HL-60 (cell line): ENCODE measurements at regions not wholly inside any gene's neighbourhood (a gene's known extent, or its start where the extent isn't known, plus 50 kb on each side); places are given as distances from the start of the nearest gene placed in this dataset.

Experiments used
- DNase-seq, 2 experiments: peaks; one replicate each; pipeline ENCODE4 v3.0.0-alpha.2; 2010 to 2020; ENCODE audit warnings: low read depth in 1 of 2, low spot score in 1 of 2
- H3K27ac ChIP-seq: fragments of 250-450 bp; sonication (Bioruptor Pico); replicated peaks from 2 replicates; pipeline ENCODE4 v1.5.1; 2020; ENCODE audit warnings: mild to moderate bottlenecking, moderate library complexity
- H3K27me3 ChIP-seq: fragments of 250-450 bp; sonication (Bioruptor Pico); 2 replicates; pipeline ENCODE4 v1.5.1; 2021; ENCODE audit warnings: mild to moderate bottlenecking, moderate library complexity; ENCODE audit not compliant: insufficient read depth, poor library complexity, severe bottlenecking
- H3K4me3 ChIP-seq: replicated peaks from 2 replicates; pipeline ENCODE4 v1.5.1; 2011; ENCODE audit warnings: mild to moderate bottlenecking, control low read depth, low read length; ENCODE audit not compliant: insufficient read depth
- GABPA ChIP-seq: IDR thresholded peaks from 2 replicates; pipeline ENCODE4 v1.6.1; 2012; ENCODE audit warnings: low read depth
- POLR2AphosphoS5 ChIP-seq: IDR thresholded peaks from 2 replicates; pipeline ENCODE4 v1.6.1; 2012; ENCODE audit warnings: low read depth
- SPI1 ChIP-seq: IDR thresholded peaks from 2 replicates; pipeline ENCODE4 v1.6.1; 2012; ENCODE audit warnings: low read depth, mild to moderate bottlenecking, borderline replicate concordance
- TF ChIP-seq, protein P1 (sequence below): IDR thresholded peaks from one replicate; pipeline ENCODE4 v1.5.1; 2011; ENCODE audit warnings: low read length, control low read depth, inconsistent platforms; ENCODE audit not compliant: insufficient read depth
- TF ChIP-seq, protein P2 (sequence below): IDR thresholded peaks from 2 replicates; pipeline ENCODE4 v1.6.1; 2012; ENCODE audit warnings: low read depth; ENCODE audit not compliant: insufficient replicate concordance

DNA sequence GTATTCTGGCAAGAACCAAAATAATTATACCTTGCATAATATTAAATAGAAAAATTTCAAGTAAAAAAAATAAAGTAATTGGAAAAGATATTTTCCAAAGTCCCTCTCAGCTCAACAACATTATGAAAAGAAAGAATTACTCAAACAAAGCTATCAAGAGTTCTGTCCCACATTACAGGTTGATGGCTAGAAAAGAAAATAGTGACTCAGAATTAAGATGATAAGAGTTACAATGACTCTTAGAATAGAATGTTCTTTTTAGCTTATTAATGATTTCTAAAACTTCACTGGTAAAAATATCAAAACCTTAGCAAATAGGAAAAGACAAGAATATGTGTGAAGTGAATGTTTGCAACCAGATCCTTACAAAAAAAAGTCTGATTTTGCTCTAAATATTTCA is 312.5 kb upstream of the PDGFD start:
- Histone ChIP-seq H3K27ac (no peak overlapping the region), H3K27me3 (no peaks in the 10 kb centered on the region), H3K4me3 (no peak overlapping the region)
- TF ChIP-seq, protein P1, sequence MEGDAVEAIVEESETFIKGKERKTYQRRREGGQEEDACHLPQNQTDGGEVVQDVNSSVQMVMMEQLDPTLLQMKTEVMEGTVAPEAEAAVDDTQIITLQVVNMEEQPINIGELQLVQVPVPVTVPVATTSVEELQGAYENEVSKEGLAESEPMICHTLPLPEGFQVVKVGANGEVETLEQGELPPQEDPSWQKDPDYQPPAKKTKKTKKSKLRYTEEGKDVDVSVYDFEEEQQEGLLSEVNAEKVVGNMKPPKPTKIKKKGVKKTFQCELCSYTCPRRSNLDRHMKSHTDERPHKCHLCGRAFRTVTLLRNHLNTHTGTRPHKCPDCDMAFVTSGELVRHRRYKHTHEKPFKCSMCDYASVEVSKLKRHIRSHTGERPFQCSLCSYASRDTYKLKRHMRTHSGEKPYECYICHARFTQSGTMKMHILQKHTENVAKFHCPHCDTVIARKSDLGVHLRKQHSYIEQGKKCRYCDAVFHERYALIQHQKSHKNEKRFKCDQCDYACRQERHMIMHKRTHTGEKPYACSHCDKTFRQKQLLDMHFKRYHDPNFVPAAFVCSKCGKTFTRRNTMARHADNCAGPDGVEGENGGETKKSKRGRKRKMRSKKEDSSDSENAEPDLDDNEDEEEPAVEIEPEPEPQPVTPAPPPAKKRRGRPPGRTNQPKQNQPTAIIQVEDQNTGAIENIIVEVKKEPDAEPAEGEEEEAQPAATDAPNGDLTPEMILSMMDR, result no peak
- no peak for TF ChIP-seq GABPA
- TF ChIP-seq, protein P2, sequence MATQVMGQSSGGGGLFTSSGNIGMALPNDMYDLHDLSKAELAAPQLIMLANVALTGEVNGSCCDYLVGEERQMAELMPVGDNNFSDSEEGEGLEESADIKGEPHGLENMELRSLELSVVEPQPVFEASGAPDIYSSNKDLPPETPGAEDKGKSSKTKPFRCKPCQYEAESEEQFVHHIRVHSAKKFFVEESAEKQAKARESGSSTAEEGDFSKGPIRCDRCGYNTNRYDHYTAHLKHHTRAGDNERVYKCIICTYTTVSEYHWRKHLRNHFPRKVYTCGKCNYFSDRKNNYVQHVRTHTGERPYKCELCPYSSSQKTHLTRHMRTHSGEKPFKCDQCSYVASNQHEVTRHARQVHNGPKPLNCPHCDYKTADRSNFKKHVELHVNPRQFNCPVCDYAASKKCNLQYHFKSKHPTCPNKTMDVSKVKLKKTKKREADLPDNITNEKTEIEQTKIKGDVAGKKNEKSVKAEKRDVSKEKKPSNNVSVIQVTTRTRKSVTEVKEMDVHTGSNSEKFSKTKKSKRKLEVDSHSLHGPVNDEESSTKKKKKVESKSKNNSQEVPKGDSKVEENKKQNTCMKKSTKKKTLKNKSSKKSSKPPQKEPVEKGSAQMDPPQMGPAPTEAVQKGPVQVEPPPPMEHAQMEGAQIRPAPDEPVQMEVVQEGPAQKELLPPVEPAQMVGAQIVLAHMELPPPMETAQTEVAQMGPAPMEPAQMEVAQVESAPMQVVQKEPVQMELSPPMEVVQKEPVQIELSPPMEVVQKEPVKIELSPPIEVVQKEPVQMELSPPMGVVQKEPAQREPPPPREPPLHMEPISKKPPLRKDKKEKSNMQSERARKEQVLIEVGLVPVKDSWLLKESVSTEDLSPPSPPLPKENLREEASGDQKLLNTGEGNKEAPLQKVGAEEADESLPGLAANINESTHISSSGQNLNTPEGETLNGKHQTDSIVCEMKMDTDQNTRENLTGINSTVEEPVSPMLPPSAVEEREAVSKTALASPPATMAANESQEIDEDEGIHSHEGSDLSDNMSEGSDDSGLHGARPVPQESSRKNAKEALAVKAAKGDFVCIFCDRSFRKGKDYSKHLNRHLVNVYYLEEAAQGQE, result no peak
- TF ChIP-seq SPI1, result no peak
- no peak for TF ChIP-seq POLR2AphosphoS5
- DNase-seq, result no peak

DNA sequence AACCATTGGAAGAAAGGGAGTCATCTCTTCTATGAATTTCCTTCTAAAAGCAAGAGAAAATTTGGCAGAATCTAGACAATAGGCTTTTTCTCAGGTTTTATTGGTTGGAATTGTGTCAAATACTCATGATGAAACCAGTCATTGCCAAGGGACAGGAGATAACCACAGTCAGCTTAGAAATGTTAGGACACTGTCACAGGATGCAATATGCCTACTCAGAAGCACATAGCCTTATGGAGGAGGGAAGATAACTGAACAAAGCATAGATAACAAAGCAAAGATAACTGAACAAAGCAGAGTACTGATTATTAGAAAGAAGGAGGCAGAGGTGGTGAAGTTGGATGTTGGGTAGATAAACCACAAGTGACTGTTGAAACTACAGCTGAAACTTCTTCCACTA is 303.5 kb upstream of the PDGFD start:
- Histone ChIP-seq H3K27ac (no peak overlapping the region), H3K4me3 (no peak overlapping the region), H3K27me3 (no peaks in the 10 kb centered on the region)
- DNase-seq, result no peak
- TF ChIP-seq GABPA (no peak), POLR2AphosphoS5 (no peak), SPI1 (no peak)
- TF ChIP-seq, protein P1, result no peak
- TF ChIP-seq, protein P2, result no peak

DNA sequence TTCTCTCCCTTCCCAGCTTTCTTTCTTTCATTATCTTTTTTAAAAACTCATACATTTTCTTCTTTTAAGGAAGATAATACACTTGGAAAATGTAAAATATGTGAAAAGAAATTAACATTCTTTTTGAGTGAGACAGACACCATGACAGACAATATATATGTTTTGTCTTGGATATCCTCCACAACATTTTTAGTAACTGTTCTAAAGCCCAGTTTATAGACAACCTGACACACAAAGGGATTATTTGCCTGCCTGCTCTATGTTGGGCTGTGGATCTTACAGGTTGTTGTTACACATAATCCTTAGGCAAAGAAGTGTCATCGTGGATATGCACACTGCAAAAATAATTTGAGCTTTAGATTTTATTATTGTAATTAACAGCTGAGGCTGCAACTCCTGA is 301.4 kb upstream of the PDGFD start:
- no peaks in the 10 kb centered on the region for H3K27me3 ChIP-seq
- H3K4me3 ChIP-seq, result no peak overlapping the region
- no peak overlapping the region for H3K27ac ChIP-seq
- TF ChIP-seq GABPA (no peak), POLR2AphosphoS5 (no peak), SPI1 (no peak)
- TF ChIP-seq, protein P1, result no peak
- no peak for DNase-seq

DNA sequence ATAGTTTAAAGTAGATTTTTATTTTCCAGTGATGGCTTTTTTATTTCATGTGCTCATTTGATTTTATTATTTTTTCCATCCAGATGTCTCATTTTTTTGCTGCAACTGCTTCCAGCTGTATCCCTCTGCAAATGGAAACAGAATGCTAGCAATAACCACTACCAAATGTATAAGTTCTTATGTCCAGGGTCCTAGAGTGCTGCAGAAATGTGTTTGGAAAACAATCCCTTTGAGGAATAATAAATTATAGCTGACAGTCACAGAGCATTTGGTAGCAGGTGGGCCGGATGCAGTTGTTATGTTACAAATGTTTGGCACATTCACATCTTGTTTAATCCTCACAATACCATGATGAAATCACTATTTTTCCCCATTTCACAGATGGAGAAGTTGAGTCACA is 300.7 kb upstream of the PDGFD start:
- DNase-seq, result no peak
- Histone ChIP-seq H3K27me3 (no peaks in the 10 kb centered on the region), H3K4me3 (no peak overlapping the region), H3K27ac (no peak overlapping the region)
- no peak for TF ChIP-seq GABPA
- TF ChIP-seq SPI1, result no peak
- TF ChIP-seq, protein P2, result no peak
- TF ChIP-seq, protein P1, result no peak
- no peak for TF ChIP-seq POLR2AphosphoS5
